Activated CD8-positive, alpha-beta T cell treated with anti-CD3 and anti-CD28 coated beads for 36 hours (primary cell): ENCODE measurements at regions not wholly inside any gene's neighbourhood (a gene's known extent, or its start where the extent isn't known, plus 50 kb on each side); places are given as distances from the start of the nearest gene placed in this dataset.

Source experiments
- ATAC-seq: fragments of 200-7000 bp; cut with Tn5 transposase; one replicate; pipeline ENCODE4 v1.10.0; 2021; ENCODE audit warnings: mild to moderate bottlenecking, moderate library complexity
- CTCF ChIA-PET: fragments of 350-600 bp; sonication (Branson Sonifier 250); formaldehyde crosslinking; loops from one replicate; lab custom pipeline; 2021; ENCODE audit warnings: antibody characterized with exemption; lab: Charles Lee
- POLR2A ChIA-PET: fragments of 350-600 bp; sonication (Branson Sonifier 250); formaldehyde crosslinking; loops from one replicate; lab custom pipeline; 2021; ENCODE audit warnings: antibody characterized with exemption; lab: Charles Lee
- DNase-seq: peaks from one replicate; pipeline ENCODE4 v3.0.0-alpha.2; 2020
- H3K27ac Mint-ChIP-seq: one replicate; pipeline ENCODE4 v1.8.0; 2021; ENCODE audit warnings: mild to moderate bottlenecking, mixed read lengths
- H3K27me3 Mint-ChIP-seq: one replicate; pipeline ENCODE4 v1.8.0; 2021; ENCODE audit warnings: mixed read lengths
- H3K36me3 Mint-ChIP-seq: one replicate; pipeline ENCODE4 v1.8.0; 2021; ENCODE audit warnings: low read depth, mixed read lengths
- H3K4me1 Mint-ChIP-seq: one replicate; pipeline ENCODE4 v1.8.0; 2021; ENCODE audit warnings: low read depth, mixed read lengths
- H3K4me3 Mint-ChIP-seq: one replicate; pipeline ENCODE4 v1.8.0; 2021; ENCODE audit warnings: mild to moderate bottlenecking, moderate library complexity, mixed read lengths
- H3K9me3 Mint-ChIP-seq: one replicate; pipeline ENCODE4 v1.8.0; 2021; ENCODE audit warnings: mixed read lengths
- CTCF ChIP-seq: fragments of 200-600 bp; IDR thresholded peaks from one replicate; pipeline ENCODE4 v1.8.0; 2022; ENCODE audit warnings: antibody characterized with exemption, mild to moderate bottlenecking
- intact Hi-C: fragments of 100-400 bp; cut with micrococcal nuclease; formaldehyde crosslinking; loops from one replicate; pipeline ENCODE4 v1.10.0; 2022

- Mint-ChIP-seq H3K4me1 (peaks cover 68% of the 10 kb centered on the region), H3K27me3 (peaks cover 2% of the 10 kb centered on the region), H3K36me3 (peaks cover 5% of the 10 kb centered on the region), H3K9me3 (no peaks in the 10 kb centered on the region), H3K27ac (peak overlapping the region; percentile 80), H3K4me3 (peak overlapping the region; percentile 13)
- intact Hi-C loops, result no loop called here
- no peak for TF ChIP-seq CTCF
- ChIA-PET POLR2A (interaction anchor here (1.0 to 1.5 kb wide), 2 partner anchors 9 to 10 kb away, joined by 3 read pairs; no protein-coding TSS in a partner anchor), CTCF (interaction anchor here (1.2 to 4.9 kb wide), 2 partner anchors 22 to 51 kb away, joined by 3 to 22 read pairs; no protein-coding TSS in a partner anchor)
- DNase-seq (peak; percentile 88), ATAC-seq (peak; percentile 66)
Measured at GRCh38 chr14:76964695-76965094, 63.8 kb downstream of the IRF2BPL start.

- CTCF ChIA-PET, result interaction anchor here (2.1 to 4.9 kb wide), 3 partner anchors 50 to 88 kb away, joined by 10 to 22 read pairs (median 12); no protein-coding TSS in a partner anchor
- DNase-seq (no peak), ATAC-seq (no peak)
- POLR2A ChIA-PET, result interaction anchor here (1.2 to 3.9 kb wide), 5 partner anchors 14 to 102 kb away, joined by 3 to 20 read pairs (median 17); no protein-coding TSS in a partner anchor
- Mint-ChIP-seq H3K27ac (peak overlapping the region; percentile 100), H3K36me3 (peaks cover 5% of the 10 kb centered on the region), H3K9me3 (no peaks in the 10 kb centered on the region), H3K4me3 (no peak overlapping the region), H3K4me1 (peaks cover 79% of the 10 kb centered on the region), H3K27me3 (peaks cover 2% of the 10 kb centered on the region)
- TF ChIP-seq CTCF, result no peak
- intact Hi-C loops, result no loop called here
Measured at GRCh38 chr14:76963372-76963771, 65.1 kb downstream of the IRF2BPL start.

DNA sequence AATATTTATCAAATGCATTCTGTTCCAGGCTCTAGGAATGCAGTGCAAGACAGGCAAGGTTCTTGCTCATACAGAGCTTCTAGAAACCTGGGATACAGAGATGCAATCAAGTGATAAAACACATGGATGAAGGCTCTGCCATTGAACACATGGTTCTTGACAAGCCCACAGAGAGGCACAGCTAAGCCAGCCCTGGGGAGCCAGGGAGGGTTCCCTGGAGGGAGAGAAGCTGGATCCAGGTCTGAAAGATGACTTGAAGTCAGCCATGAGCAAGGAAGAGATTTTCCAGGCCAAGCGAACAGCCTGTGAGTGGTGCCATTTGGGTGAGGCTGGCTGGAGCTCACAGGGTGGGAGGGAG, 66.2 kb downstream of the IRF2BPL start:
- DNase-seq, result peak; percentile 14
- POLR2A ChIA-PET, result interaction anchor here (1.2 to 3.9 kb wide), 13 partner anchors 9 to 135 kb away, joined by 3 to 27 read pairs (median 8); partner anchors contain the start of gene IRF2BPL
- H3K4me1 Mint-ChIP-seq, result peaks cover 88% of the 10 kb centered on the region
- H3K9me3 Mint-ChIP-seq, result no peaks in the 10 kb centered on the region
- peak overlapping the region; percentile 100 for H3K27ac Mint-ChIP-seq
- H3K4me3 Mint-ChIP-seq, result peak overlapping the region; percentile 75
- TF ChIP-seq CTCF, result no peak
- intact Hi-C loops, result no loop called here
- H3K36me3 Mint-ChIP-seq, result peaks cover 5% of the 10 kb centered on the region
- CTCF ChIA-PET, result interaction anchor here (0.6 to 4.9 kb wide), 17 partner anchors 9 to 90 kb away, joined by 3 to 22 read pairs (median 5); partner anchors contain the start of gene IRF2BPL
- peaks cover 2% of the 10 kb centered on the region for H3K27me3 Mint-ChIP-seq
- ATAC-seq, result peak; percentile 4

DNA sequence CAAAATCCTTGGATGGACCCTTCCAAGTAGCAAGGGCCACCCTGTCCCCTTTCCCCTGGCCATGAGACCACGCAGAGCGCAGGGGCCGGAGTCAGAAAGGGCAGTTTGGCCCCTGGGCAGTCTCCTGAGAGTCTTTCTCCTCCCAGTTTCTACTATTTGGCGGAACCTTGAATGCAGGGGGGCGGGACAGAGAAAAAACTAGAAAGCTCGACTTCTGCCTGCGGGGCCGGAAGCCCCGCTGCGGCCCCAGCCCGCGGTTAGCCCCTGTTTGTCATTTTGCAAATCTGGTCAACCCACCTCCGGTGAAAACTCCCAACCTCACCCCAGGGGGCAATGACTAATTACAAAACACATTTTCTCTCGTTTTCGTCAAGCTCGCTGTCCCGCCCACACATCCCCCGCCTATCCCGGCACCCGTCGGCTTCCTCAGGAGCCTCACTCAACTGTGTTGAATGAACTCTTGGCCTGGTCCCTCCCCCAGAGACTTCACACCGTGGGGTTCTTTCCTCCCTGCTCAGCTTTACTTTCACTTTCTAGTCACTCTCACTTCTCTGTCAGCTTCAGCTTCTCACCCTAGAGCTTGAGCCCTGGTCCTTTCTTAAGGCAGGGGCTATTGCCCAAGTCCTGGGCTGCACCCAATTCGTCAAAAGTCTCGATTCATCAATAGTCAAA, 66.7 kb downstream of the IRF2BPL start:
- Mint-ChIP-seq H3K9me3 (no peaks in the 10 kb centered on the region), H3K4me3 (peak overlapping the region; percentile 75), H3K4me1 (peaks cover 89% of the 10 kb centered on the region), H3K36me3 (peaks cover 5% of the 10 kb centered on the region), H3K27me3 (peaks cover 2% of the 10 kb centered on the region), H3K27ac (peak overlapping the region; percentile 100)
- no peak for TF ChIP-seq CTCF
- ATAC-seq (peak; percentile 85), DNase-seq (peak; percentile 100)
- ChIA-PET CTCF (interaction anchor here (0.6 to 4.9 kb wide), 18 partner anchors 8 to 91 kb away, joined by 3 to 22 read pairs (median 5); partner anchors contain the start of gene IRF2BPL), POLR2A (interaction anchor here (1.1 to 3.9 kb wide), 15 partner anchors 9 to 135 kb away, joined by 3 to 27 read pairs (median 7); partner anchors contain the start of gene IRF2BPL)
- intact Hi-C loops, result loop anchor here (2.0 kb wide), 1 partner anchor 71 kb away; no protein-coding TSS in a partner anchor
